HG03159 (cell line): ENCODE measurements at regions not wholly inside any gene's neighbourhood (a gene's known extent, or its start where the extent isn't known, plus 50 kb on each side); places are given as distances from the start of the nearest gene placed in this dataset.

ENCODE experiments used
- ATAC-seq: cut with Tn5 transposase; IDR thresholded peaks from one replicate; pipeline ENCODE4 v1.9.1; 2021; ENCODE audit warnings: mild to moderate bottlenecking, moderate library complexity; ENCODE audit not compliant: unreplicated experiment

DNA sequence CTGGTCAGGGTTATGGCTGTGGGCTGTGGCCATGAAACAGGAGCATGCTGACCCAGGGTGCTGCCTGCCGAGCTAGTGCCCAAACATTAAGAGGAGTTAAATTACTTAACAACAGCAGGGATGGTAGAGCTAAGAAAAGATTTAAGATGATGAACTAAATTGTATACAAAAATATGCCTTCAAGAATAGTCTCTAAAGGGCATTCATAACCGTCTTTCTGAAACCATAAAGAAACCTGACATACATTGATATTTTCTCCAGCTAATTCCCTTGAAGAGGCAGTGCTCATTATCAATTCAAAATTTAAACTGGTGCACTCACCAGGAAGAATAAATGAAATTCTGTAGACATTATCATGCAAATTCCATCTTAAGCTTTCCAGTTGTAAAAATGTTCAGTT is 265.8 kb upstream of the TAC1 start:
- ATAC-seq: no peak

DNA sequence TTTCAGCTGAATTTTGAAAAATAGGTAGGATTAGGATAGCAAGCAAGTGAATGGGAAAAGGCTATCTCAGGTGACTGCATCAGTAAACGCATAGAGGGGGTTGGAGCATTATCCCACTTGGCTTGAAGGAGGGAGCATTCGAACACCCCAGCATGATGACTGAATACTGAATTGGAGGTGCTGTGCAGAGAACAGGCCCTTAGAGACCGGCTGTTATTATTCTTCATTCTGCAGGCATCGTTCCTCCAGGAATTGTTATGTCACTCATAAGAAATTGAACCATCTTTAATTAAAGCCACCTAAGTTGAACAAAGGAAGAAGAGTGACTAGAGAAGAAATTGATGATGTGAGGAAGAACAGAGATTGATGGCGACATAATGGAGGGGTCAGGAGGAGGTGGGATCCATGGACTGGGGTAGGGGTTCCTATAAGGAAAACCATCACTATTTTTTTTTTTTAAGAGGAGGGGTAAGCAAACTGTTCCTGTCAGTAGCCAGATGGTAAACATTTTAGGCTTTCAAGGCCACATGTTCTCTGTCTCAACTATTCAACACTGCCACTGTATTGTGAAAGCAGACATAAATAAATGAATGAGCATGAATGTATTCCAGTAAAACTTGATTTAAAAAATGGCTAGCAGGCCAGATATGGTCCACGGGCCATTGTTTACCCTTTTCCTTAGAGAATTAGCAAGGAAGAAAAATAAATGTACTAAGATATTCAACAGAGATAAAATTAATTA is 264.7 kb upstream of the TAC1 start:
- no peak for ATAC-seq

DNA sequence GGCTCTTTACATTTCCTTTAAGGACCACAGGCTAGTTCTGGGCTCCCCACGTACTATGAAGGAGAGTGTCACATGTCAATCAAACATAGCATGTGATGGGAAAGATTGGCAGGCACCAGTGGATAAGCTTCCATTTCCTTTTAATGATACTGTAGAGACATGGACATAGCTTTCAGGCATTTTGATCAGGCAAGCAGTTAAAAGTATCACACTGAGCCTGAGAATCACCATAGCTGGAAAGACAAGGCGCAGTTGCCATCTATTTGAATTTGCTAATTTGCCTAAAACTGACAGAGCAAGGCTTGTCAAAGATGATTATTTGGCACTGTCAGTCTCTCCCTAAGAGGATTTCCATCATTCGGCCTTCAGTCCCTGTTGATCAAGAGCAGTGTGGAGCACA is 263.4 kb upstream of the TAC1 start:
- no peak for ATAC-seq

DNA sequence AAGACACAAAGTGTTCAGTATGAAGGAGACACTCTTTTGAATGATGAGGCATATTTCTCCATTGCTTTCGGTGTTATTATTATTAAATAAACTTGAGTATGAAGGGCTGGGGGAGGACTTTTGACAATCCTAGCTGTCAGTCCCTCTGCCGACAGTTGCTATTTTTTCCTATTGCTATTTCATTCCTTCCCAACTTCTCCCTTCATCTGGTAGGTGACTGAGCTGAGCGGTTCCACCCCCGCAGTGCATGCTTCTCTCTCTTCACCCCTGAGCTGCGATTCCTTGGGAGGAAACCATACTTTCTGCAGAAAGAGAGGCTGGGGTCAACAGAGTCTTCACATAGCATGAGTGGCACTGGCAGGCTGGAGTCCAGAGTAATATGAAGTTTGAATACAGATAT is 261.2 kb upstream of the TAC1 start:
- ATAC-seq: no peak

DNA sequence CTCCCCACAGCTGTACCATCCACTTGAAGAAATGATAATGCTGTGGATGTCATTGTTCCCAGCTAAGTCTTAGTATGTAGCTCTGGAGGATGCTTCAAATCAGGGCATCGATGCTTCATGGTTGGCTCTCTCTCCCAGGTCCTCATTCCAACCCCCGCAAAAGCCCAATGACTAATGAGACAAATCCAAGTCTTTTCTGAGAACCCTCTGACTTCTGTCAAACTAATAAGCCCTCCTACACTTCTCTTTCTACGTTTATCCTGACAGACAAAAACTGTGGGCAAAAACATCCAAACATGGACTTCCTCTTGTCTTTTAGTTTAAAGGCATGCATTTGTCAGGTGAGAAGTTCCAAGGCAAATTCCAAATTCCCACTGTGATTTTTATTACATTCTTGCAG is 260.4 kb upstream of the TAC1 start:
- ATAC-seq: no peak

GRCh38 chr7:97479740-97480290 is 252.1 kb upstream of the TAC1 start:
- no peak for ATAC-seq

DNA sequence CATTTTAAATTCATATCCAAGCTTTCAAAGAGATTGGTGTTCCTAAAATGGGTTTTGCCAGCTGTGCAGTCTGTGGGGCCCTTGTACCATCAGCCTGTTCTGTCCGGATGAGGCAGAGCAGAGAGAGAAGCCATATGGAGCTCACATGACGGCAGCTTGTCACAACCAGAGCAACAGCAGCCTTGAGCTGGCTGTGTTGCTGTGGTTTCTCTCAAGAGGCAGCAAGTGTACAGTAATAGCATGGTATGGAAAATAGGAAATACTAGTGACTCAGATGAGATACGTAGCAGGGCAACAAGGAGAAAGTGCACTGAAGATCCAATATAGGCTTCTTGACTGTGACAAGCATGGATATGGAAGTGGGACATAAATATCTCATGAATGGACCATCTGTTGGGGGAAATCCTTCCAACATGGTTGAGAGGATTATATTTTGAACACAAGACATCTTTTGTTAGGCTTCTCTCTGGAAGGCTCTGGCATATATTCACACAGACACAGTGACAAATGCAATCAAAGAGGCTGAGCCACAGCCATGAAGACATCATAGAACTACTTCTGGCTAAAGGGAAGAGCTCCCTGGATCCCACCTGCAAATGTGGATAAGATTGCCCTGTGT is 251.0 kb upstream of the TAC1 start:
- ATAC-seq: no peak

DNA sequence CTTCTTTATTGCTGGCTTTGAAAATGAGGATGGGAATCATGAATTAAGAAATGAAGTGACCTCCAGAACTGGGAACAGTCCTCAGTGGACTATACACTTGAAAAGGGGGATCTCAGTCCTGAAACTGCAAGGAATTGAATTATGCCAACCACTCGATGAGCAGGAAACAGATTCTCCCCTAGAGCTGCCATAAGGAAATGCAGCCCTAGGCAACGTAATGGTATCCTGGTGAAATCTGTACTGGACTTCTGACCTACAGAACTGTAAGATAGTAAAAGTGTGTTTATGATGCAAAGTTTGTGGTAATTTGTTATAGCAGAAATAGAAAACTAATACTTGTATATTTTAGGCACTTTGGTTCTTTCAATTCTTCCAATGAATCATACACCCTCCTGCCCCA is 236.4 kb upstream of the TAC1 start:
- ATAC-seq: no peak

DNA sequence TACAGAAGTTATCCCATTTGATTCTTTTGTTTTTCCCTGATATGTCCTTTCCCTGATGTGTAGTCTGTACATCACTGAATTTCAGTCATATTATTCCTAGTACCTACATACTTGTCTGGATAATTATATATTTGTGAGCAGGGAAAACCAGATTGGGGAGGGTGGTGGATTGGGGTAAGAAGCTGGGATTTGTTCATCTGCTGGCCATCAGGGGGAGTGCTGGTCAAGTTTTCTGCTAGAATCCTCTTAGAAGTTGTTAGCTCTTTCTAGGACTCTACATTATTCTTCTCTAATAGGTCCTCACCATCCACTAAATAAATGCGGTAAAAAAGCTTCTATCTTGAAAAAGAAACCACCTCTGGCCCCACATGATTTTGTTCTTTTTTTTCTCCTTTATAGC is 232.7 kb upstream of the TAC1 start:
- ATAC-seq: peak; percentile 76

GRCh38 chr7:97503367-97504094 is 228.4 kb upstream of the TAC1 start:
- ATAC-seq: no peak

- ATAC-seq: no peak
These were observed 225.2 kb upstream of the TAC1 start for GRCh38 chr7:97506728-97507127.

DNA sequence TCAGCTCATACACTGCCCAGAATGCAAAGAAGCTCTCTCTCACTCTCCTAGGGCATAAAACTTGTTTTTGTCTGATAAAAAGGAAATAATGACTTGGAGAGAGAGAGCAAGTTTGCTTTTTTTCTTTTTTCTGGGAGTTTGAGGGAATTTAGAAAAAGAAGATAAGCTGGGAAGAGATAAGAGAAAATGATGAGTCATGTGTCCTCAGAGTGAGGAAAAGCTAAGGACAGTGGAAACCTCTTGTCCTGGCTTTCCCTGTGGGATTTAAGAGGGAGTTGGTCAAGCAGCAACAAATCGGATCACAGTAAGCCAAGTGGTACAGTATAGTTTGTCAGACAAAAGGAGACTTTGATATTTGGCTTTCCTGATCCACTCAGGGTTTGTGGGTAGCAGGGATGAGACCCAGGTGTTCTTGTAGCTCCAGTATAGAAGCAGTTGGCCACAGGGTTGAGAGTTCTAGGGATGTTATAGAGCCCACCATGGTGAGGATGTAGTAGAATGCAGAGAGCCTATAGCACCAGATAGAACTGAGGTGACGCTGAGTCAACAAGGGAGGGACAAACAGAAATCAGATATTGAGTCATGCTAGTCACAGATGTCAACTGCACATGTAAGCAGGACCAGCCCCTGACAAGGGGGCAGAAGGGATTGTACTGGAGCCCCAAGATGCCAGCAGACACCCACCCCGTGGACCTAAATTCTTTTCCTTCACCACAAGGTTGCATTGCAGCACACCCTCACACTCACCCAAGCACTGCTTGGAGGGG is 219.3 kb upstream of the TAC1 start:
- no peak for ATAC-seq

DNA sequence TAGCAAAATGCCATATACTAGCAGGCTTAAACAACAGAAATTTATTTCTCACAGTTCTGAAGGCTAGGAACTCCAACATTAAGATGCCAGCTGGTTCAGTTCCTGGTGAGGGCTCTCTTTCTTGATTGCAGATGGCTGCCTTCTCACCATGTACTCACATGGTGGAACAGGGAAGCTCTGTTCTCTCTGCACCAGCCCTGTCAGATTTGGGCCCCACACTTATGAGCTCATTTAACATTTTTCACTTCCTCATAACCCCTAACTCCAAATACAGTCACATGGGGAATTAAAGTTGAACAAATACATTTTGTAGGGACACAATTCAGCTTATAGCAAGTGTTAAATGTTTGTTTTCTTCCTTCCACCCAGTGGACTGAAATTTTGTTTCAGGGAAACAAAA is 218.6 kb upstream of the TAC1 start:
- no peak for ATAC-seq

DNA sequence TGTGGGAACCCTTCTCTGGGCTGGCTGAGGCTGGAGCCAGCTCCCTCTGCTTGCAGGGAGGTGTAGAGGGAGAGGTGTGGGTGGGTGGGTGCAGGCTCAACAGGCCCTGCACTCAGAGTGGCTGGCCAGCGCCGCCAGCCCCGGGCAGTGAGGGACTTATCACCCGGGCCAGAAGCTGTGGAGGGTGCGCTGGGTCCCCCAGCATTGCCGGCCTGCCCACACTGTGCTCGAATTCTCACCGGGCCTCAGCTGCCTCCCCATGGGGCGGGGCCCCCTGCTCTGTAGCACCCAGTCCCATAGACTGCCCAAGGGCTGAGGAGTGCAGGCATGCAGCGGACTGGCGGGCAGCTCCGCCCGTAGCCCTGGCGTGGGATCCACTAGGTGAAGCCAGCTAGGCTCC is 190.7 kb upstream of the TAC1 start:
- ATAC-seq: no peak

GRCh38 chr7:97555857-97556421 is 175.9 kb upstream of the TAC1 start:
- ATAC-seq: no peak

GRCh38 chr7:97565665-97566064 is 166.2 kb upstream of the TAC1 start:
- no peak for ATAC-seq

GRCh38 chr7:97573065-97573464 is 158.8 kb upstream of the TAC1 start:
- no peak for ATAC-seq

DNA sequence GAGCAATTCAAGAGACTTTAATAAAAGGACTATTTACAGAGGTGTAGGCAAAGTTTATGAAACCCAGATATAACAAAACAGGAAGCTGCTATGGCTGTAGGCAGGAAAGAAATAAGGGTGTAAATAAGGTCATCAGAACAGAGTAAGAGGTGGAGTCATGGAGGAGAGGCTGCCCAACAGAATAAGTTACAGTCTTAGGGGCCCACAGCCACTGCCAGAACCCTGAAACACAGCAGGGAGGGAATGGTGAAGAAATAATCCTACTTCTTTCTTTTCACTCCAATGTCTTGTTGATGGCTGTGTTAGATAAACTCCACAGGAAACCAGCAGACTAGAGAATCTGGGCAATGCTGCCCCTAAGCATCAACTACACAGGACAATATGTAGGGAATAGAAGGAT is 155.8 kb upstream of the TAC1 start:
- no peak for ATAC-seq

DNA sequence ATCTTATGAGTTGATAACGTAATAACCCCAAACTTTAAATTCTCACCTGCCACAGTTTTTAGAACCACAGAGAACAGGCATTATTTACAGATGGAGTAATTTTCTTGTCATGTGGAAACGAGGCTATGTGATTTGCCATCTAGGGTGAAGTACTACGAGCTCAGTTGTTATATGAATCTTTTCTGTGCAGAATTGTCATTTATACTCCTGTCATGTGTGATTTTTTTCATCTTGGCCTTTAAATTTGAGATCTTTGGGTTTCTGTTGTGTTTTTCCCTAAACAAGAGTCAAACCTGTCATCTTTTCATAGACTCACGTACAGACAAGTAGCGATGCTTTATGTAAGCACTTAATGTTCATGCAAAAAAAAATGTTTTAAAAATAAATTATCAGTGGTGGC is 153.7 kb upstream of the TAC1 start:
- ATAC-seq: no peak

GRCh38 chr7:97580205-97580604 is 151.7 kb upstream of the TAC1 start:
- ATAC-seq: no peak

GRCh38 chr7:97595439-97595838 is 136.4 kb upstream of the TAC1 start:
- no peak for ATAC-seq
